HCEC 1CT (cell line): ENCODE measurements at regions not wholly inside any gene's neighbourhood (a gene's known extent, or its start where the extent isn't known, plus 50 kb on each side); places are given as distances from the start of the nearest gene placed in this dataset.

ENCODE experiments used
- DNase-seq: peaks from one replicate; pipeline ENCODE4 v3.0.0-alpha.2; 2017

GRCh38 chr16:66167564-66168291, 198.8 kb upstream of the CDH5 start:
- DNase-seq = no peak

GRCh38 chr16:66166490-66166889, 200.0 kb upstream of the CDH5 start:
- no peak for DNase-seq

DNA sequence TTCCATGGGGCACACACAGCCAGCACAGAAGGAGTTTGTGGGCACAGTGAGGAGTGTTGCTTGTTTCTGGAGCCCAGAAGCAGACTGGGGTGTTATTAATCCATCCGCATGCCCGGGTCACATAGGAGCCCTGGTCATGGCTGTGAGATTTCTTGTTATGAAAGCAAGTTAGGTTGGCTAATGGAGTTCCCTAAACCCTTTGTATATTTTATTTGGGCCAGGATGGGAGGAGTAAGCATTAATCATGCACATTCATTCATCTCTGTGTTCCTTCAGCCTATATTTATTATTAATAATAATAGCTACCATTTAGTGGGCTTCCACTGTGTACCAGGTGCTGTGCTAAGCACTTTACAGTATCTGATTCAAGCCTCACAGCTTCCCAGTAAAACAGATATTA, 200.6 kb upstream of the CDH5 start:
- no peak for DNase-seq

GRCh38 chr16:66164581-66165247, 201.8 kb upstream of the CDH5 start:
- DNase-seq = no peak

DNA sequence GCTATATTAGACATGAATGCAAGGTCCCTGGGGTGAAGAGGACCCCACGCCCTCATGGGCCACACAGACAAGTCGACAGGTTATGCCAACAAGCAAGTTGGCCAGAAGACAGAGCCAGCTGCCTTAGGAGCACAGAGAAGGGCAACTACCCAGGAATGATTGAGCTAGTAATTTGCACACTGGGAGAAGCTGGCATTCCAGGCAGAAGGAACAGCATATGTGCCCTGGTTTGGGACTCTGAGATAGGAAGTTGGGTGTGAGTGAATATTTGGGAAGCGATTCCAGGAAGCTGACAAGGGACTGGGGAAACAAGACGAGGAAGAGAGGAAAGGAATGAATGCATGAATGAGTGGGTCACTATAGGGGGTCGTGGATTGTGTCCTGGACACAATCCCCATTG, 203.7 kb upstream of the CDH5 start:
- no peak for DNase-seq

- DNase-seq = no peak
Observed at GRCh38 chr16:66161942-66162341, 204.5 kb upstream of the CDH5 start.

GRCh38 chr16:66161269-66161668, 205.2 kb upstream of the CDH5 start:
- no peak for DNase-seq

DNA sequence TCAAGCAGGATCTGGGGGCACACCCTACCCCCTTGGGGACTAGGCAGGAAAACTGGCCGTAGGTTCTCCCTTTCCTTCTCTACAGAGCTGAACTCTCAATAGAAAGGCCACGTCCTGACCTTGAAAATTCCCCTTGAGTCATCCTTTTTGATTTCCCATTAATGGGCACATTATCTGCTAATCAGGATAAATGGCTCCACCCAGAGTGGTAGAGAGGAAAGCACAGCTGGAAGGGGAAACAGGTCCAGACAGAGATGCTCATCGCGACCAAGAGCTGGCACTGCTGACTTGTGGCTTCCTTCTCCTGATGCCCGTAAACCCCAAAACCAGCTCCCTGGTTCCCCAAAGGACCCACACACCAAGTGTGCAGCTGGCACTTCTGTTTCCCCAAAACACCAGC, 206.5 kb upstream of the CDH5 start:
- peak; percentile 13 for DNase-seq

DNA sequence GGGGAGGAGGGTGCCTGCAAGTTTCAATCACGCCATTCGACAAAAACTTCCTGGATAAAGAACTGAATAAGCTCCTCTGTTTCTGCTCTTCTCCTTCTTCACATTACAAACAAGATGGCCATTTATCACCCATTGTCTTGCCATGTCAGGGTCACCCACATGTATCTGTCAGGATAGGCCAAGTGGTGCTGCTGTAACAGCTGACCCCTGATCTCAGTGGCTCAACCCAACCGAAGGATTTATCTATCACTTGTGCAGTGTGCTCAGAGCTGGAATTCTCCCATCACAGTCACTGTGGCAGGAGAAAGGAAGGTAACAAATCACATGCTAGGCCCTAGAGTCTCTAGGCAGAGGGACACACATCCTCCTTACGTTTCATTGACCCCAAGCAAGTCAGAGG, 210.0 kb upstream of the CDH5 start:
- DNase-seq = no peak

DNA sequence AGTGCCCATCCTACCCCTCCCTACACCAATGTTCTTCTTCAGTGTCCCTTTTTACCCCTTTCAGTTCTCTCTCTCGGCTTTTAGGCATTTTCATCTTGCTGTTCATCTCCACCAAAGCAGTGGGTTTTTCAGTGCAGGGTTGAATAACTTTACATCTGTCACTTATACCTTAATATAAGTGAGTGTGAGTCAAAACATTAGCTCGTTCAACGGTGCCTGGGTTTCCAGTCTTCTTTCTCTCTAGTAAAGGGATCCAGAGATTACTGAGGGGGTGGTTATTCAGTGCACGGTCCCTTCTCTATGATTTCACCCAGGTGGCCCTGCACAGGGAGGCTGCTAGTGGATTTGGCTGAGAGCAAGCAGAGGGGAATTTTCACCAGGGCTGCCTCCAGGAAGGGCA, 210.6 kb upstream of the CDH5 start:
- DNase-seq = no peak

GRCh38 chr16:66154801-66155200, 211.7 kb upstream of the CDH5 start:
- DNase-seq = no peak

DNA sequence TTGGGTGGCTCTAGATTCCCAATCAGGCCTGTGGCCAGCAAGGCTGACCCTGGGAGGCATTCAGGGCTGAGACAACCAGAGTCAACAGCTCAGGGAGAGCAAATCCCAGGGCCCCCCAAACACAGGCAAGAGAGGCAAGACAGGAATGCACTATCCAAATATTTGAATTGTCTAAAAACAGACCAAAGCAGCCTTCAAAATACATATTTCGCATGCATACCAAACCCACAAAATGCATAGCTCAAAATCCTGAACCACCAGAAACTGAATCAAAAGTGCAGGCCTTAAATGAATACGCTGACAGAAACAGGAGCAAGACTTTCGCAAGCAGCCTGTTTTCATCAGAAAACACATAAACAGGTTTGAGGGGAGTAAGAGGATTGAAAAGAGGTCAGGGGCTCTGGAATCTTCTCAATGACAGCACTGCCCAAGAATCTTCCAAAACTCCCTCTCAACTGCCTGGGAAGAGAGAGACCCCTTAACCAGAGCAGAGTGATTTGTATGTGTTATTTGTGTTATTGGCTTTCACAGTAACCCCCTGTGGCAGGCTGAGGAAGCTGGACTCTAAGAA, 213.6 kb upstream of the CDH5 start:
- DNase-seq = peak; percentile 51

DNA sequence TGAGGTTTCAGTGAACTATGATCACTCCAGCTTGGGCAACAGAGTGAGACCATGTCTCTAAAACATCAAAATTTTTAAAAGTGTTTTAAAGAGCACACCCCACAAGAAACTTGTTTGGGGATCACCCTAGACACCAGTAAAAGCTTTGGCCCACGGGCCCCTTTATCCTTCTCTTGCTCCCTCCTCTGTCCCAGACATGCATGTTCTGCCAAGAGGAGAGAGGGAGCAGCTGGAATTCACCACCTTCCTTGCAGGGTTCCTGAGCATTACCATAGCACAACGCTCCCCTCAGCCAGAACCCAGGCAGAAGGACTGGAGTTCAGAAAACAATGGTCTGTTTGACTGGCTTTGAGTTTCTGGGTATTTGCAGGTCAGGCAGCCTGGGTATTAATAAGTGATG, 214.3 kb upstream of the CDH5 start:
- DNase-seq = no peak

- peak; percentile 28 for DNase-seq
Observed at GRCh38 chr16:66150698-66151482, 215.6 kb upstream of the CDH5 start.

DNA sequence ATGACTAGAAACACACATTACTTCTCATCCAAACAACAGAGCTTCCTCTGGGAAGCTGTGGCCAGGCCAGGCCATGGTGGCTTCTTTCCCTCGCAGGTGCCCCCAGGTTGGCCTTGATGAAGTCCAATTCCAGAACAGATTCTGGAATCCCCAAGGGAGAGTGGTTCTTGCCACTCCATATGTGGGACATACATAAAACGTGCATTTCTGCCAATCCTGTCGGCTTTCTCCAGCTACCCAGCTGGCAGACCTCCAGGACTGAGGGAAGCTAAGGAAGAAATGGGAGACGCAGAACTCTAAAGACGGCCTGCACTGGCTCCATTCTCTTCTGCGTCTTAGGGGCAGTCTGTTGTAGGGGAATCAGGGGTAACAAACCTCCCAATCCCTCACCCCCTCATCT, 219.2 kb upstream of the CDH5 start:
- no peak for DNase-seq

DNA sequence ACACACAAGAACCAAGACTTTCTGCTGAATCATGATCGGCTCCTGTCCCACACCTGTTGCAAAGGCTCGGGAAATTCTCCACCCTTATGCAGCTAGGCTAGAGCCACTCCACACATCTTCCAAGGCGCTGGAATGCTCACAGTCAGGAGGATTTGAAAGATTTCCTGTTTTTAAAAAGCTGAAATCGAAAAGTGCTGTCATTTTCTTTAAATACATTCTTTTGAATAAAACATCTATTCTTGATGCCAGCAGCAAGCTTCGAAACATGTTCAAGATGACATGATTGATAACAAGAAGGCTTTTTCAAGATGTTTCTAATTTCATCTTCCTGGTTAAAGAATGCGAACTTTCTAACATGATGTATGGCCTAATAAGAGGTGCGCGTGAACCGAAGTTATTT, 219.7 kb upstream of the CDH5 start:
- DNase-seq = no peak

- no peak for DNase-seq
Observed at GRCh38 chr16:66144641-66145040, 221.8 kb upstream of the CDH5 start.

- no peak for DNase-seq
Observed at GRCh38 chr16:66143415-66143814, 223.1 kb upstream of the CDH5 start.

DNA sequence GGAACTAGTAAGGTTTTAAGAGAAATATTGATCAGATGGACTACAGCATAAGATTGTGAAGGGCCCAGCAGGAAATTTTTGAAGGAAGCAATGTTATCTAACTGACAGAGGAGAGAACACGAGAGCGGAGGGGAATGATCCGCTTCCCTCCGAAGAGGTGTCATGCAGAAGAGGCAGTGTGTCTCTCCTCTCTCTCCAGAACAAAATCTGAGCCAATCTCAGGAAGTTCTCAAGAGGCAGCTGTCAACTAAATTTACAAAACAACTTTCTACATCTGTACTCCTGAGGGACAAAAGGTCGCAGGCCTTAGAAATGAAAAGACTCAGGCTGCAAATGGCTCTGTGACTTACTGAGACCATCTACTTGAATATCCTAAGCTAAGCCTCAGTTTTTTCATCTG, 224.6 kb upstream of the CDH5 start:
- DNase-seq = no peak

DNA sequence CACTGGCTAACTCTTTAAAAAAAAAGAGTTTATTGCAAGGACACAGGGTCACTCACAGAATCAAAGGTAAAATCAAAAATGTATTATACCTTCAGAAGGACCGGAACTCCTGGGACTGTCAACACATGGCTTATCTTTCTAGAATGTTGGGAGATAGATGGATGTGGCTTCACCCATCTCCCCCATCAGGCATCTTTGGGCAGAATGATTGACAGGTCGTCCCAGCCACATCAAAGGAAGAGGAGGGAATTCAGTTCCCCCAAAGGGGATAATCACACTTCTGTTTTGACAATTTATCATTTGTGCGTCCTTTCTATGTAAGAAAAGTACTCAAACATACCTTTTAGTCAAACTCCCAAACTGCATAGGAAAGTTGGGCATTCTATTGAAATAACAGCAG, 228.6 kb upstream of the CDH5 start:
- DNase-seq = no peak

DNA sequence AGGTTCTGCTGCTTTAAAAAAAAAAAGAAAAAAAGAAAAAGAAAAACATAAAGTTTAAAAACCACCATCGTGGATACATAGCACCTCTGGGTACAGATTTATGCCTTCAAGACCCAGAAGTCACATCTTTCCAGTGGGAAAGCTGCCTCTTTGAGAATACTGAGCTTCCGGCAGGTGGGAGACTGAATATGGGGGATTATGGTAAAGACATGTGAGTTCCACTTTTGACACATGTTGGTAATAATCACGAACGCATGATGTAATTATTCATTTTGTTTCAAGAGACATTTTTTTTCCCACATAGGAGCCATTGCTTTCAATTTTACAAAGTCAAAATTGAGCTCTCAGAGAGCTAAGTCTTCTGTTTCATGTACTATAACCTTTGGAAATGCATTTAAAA, 229.7 kb upstream of the CDH5 start:
- no peak for DNase-seq

DNA sequence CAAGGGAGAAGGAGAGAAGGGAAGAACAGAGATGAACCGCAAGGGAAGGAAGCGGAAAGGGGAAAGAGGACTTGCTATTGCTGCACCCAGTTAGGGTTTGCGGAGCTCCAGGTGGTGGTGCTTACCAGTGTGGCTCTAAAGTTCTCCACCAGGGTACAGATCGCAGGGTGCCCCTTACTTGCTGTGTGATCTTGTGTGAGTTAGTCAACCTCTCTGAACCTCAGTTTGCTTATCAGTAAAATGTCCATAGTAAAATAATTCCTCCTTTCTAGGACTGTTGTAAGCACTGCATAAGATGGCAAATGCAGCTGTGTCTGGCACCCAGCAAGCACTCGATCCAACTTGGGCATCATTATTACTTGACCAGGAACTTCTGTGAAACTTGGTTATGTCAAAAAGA, 230.7 kb upstream of the CDH5 start:
- no peak for DNase-seq

- no peak for DNase-seq
Observed at GRCh38 chr16:66135421-66135831, 231.1 kb upstream of the CDH5 start.

DNA sequence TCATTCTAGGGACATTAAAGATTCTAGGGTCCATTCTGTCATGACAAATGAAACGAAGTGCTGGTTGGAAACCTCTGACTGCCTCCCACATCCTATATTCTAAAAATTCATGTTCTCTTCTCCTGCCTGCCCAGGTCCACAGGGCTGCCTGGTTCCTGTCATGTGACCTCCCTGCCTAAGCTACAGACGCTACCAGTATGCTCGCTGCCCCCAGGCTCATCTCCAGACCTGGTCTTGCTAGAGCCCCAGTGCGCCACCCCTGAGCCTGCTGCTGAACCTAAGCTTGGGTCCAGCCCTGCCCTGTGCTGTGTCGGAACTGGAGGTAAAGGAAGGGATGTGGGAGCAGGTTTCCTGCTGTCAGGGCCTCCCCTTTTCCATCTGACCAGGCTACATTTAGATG, 231.6 kb upstream of the CDH5 start:
- DNase-seq = no peak
